HepG2 (cell line): ENCODE measurements at regions not wholly inside any gene's neighbourhood (a gene's known extent, or its start where the extent isn't known, plus 50 kb on each side); places are given as distances from the start of the nearest gene placed in this dataset.

Experiments
- ATAC-seq: fragments of 200-7000 bp; cut with Tn5 transposase; 3 replicates; pipeline ENCODE4 v1.9.1; 2020; ENCODE audit warnings: mild to moderate bottlenecking, moderate library complexity
- BruUV-seq: library from RNA; stranded (reverse); fragments of 400-500 nt; replicated peaks from 2 replicates; lab custom pipeline; 2021; lab: Mats Ljungman, UMichigan
- CTCF ChIA-PET: fragments of 300-600 bp; formaldehyde crosslinking; extraction: SDS; loops from one replicate; lab custom pipeline; 2021; ENCODE audit warnings: low total read pairs, inconsistent platforms, low intra/inter-chr PET ratio; lab: Yijun Ruan, JAX
- POLR2A ChIA-PET: fragments of 350-600 bp; sonication (Branson Sonifier 250); formaldehyde crosslinking; loops from one replicate; lab custom pipeline; 2020; ENCODE audit warnings: antibody characterized with exemption, inconsistent platforms; lab: Yijun Ruan, JAX
- DNase-seq: peaks from one replicate; pipeline ENCODE4 v3.0.0-alpha.2; 2015; ENCODE audit warnings: low spot score
- FAIRE-seq: peaks from 3 replicates; lab custom pipeline; 2011; peaks lifted over from hg19 to GRCh38; lab: Jason Lieb, UNC
- H2AFZ ChIP-seq: one replicate; pipeline ENCODE4 v1.6.1; 2011; ENCODE audit warnings: low read length, inconsistent platforms
- H3K27ac ChIP-seq: fragments of 300-600 bp; 3 replicates; pipeline ENCODE4 v1.8.0; 2011; ENCODE audit warnings: mixed run types, mild to moderate bottlenecking, mixed read lengths, low read length, inconsistent platforms; ENCODE audit not compliant: insufficient read depth; ENCODE audit errors: extremely low read length
- H3K27me3 ChIP-seq, 2 experiments: fragments of 200-600 bp in 1 of 2; 2 replicates in 1 of 2; 3 replicates in 1 of 2; pipeline versions ENCODE4 v1.6.0 to v1.8.0; 2011; ENCODE audit warnings: low read length in 2 of 2, mild to moderate bottlenecking in 2 of 2, moderate library complexity in 2 of 2, inconsistent platforms in 1 of 2; ENCODE audit not compliant: insufficient read depth in 2 of 2, control insufficient read depth in 1 of 2
- H3K36me3 ChIP-seq, 2 experiments: fragments of 200-600 bp in 1 of 2; replicated peaks in 1 of 2; 2 replicates in 1 of 2; 3 replicates in 1 of 2; pipeline versions ENCODE4 v1.5.1 to v1.8.0; 2011; ENCODE audit warnings: low read length in 2 of 2, inconsistent platforms in 1 of 2; ENCODE audit not compliant: insufficient read depth in 2 of 2, control insufficient read depth in 1 of 2
- H3K4me1 ChIP-seq: 2 replicates; pipeline ENCODE4 v1.5.1; 2012; ENCODE audit warnings: low read length, inconsistent platforms; ENCODE audit not compliant: insufficient read depth
- H3K4me2 ChIP-seq: 2 replicates; pipeline ENCODE4 v1.6.0; 2011; ENCODE audit warnings: low read depth, low read length, inconsistent platforms
- H3K4me3 ChIP-seq, 3 experiments: fragments of 200-600 bp in 1 of 3; sonication (generic), shearing (Covaris generic) in 1 of 3; replicated peaks in 1 of 3; 2 replicates each; pipeline ENCODE4 v1.5.1; 2011 to 2016; ENCODE audit warnings: low read length in 3 of 3, inconsistent platforms in 2 of 3, low read depth in 2 of 3, mild to moderate bottlenecking in 2 of 3, control low read depth in 1 of 3, mixed read lengths in 1 of 3; ENCODE audit not compliant: insufficient read depth in 1 of 3
- H3K79me2 ChIP-seq: one replicate; pipeline ENCODE4 v1.6.1; 2011; ENCODE audit warnings: low read length, inconsistent platforms; ENCODE audit not compliant: insufficient read depth
- H3K9ac ChIP-seq: 2 replicates; pipeline ENCODE4 v1.6.0; 2011; ENCODE audit warnings: mild to moderate bottlenecking, low read depth, low read length, inconsistent platforms; ENCODE audit not compliant: insufficient read depth
- H3K9me3 ChIP-seq: 2 replicates; pipeline ENCODE4 v1.5.1; 2012; ENCODE audit warnings: mild to moderate bottlenecking, low read length
- H4K20me1 ChIP-seq: 2 replicates; pipeline ENCODE4 v1.6.0; 2011; ENCODE audit warnings: inconsistent platforms, mild to moderate bottlenecking, low read length, moderate library complexity; ENCODE audit not compliant: insufficient read depth
- EZH2 ChIP-seq: conservative IDR thresholded peaks from 2 replicates; pipeline ENCODE4 v1.6.1; 2012; ENCODE audit warnings: mild to moderate bottlenecking, low read depth, low read length, moderate library complexity
- TMF1 ChIP-seq: sonication (generic); formaldehyde crosslinking; IDR thresholded peaks from 2 replicates; pipeline ENCODE4 v1.8.1; 2022; ENCODE audit warnings: low read depth, missing genetic modification reagents
- TRAFD1 ChIP-seq: sonication (generic); formaldehyde crosslinking; IDR thresholded peaks from 2 replicates; pipeline ENCODE4 v1.5.1; 2020; ENCODE audit warnings: missing genetic modification reagents, mild to moderate bottlenecking, borderline replicate concordance
- ZNF513 ChIP-seq: sonication (generic); formaldehyde crosslinking; conservative IDR thresholded peaks from 2 replicates; pipeline ENCODE4 v1.5.0; 2020; ENCODE audit warnings: missing genetic modification reagents
- ZNF607 ChIP-seq: sonication (generic); formaldehyde crosslinking; IDR thresholded peaks from 2 replicates; pipeline ENCODE4 v1.5.1; 2020; ENCODE audit warnings: missing genetic modification reagents, mild to moderate bottlenecking, borderline replicate concordance
- ZNF740 ChIP-seq: sonication (generic); formaldehyde crosslinking; IDR thresholded peaks from 2 replicates; pipeline ENCODE4 v1.4.0; 2020; ENCODE audit warnings: missing genetic modification reagents
- WGBS: methylation state at CpG from one replicate; pipeline ENCODE4 v1.1.6; 2017; ENCODE audit warnings: low lambda C conversion rate; 5-methylcytosine and 5-hydroxymethylcytosine counted together
- in situ Hi-C: cut with HindIII; loops from 2 replicates; pipeline ENCODE4 v1.10.0; 2017; ENCODE audit warnings: low pct_unique_long_range_greater_than_20kb; ENCODE audit not compliant: extremely low pct_ligation_motif_present
- intact Hi-C: fragments of 100-400 bp; cut with micrococcal nuclease; formaldehyde crosslinking; loops from one replicate; pipeline ENCODE4 v1.10.0; 2022; ENCODE audit not compliant: unreplicated experiment

GRCh38 chr18:68033466-68033865, 516.9 kb upstream of the DSEL start:
- H3K4me3 ChIP-seq = no peak overlapping the region
- no peaks in the 10 kb centered on the region for H3K9me3 ChIP-seq
- H3K4me2 ChIP-seq = no peak overlapping the region
- intact Hi-C loops = no loop called here
- BruUV-seq = no TSS peak
- H2AFZ ChIP-seq = no peak overlapping the region
- POLR2A ChIA-PET = no interaction called here
- H4K20me1 ChIP-seq = no peaks in the 10 kb centered on the region
- H3K79me2 ChIP-seq = no peaks in the 10 kb centered on the region
- no peaks in the 10 kb centered on the region for H3K27me3 ChIP-seq
- CTCF ChIA-PET = no interaction called here
- DNase-seq = no peak
- H3K9ac ChIP-seq = no peak overlapping the region
- no peak for FAIRE-seq
- no peak for TF ChIP-seq ZNF740 (CRISPR knock-in tag)
- TF ChIP-seq ZNF607 = no peak
- TF ChIP-seq EZH2 = no peak
- no peak for TF ChIP-seq TMF1 (CRISPR knock-in tag)
- TF ChIP-seq ZNF513 = no peak
- no peak for TF ChIP-seq TRAFD1
- TF ChIP-seq, all 625 proteins: peak for 0
- in situ Hi-C loops = no loop called here
- ATAC-seq = no peak
- Histone ChIP-seq H3K4me1 (no peaks in the 10 kb centered on the region), H3K36me3 (no peaks in the 10 kb centered on the region), H3K27ac (no peak overlapping the region)
- WGBS = 10% methylated on average over 5 of the region's 5 CpGs
